NCI-H1694 treated with DMSO at 0.1 percent for 48 hours (cell line): ENCODE measurements at regions not wholly inside any gene's neighbourhood (a gene's known extent, or its start where the extent isn't known, plus 50 kb on each side); places are given as distances from the start of the nearest gene placed in this dataset.

Experiments used
- DNase-seq: peaks from one replicate; lab custom pipeline; 2025; lab: John Stamatoyannopoulos, UW

- DNase-seq = no peak
Observed at GRCh38 chr3:44021651-44022594, 219.8 kb upstream of the TOPAZ1 start.

- no peak for DNase-seq
Observed at GRCh38 chr3:44023961-44024593, 217.6 kb upstream of the TOPAZ1 start.

DNA sequence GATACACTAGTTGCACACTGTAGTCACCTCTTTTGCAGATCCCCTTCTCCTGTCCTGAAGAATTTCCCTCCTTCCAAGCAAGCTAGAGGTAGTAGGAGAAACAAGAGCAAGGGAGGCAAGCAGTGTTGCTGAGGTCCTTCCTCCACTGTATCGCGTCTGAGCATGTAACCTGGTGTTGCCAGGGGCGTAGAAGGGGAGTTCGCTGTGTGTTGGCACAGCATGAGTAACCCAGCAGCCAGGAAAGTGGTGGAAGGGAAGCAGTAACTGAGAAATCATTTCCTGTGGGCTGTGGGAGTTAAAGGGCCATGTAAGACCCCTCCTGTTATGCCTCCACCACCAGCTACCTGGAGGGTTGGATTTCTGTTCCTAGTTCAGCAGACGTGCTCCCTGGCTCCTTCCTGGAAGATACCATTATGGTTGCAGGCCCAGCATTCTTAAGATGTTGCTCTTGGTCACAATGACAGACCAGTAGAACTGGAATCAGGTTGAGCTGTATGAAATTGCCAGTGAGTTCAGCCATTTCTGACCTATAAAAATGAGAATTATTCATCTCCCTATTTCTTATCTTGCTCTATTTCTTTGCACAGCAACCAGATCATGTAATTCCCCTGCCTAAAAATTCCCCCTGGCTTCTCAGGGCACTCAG, 215.3 kb upstream of the TOPAZ1 start:
- no peak for DNase-seq

DNA sequence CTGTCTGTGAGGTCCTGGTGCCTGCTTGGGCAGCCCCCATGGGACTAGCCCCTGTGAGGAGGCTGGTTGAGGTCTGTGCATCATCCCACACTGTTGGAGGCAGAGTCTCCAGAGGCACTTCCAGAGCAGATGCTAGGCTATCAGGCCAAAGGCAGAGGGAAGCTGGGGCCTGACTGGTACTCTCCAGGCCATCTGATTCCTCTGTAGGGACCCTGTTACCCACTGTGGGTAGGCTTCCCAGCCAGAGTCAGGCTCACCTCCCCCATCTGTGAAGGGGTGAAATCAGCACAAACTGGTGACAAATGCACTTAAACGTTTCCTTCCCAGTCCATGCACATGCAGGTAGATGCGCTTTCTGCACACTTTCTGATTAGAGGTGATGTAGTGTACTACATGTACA, 212.6 kb upstream of the TOPAZ1 start:
- DNase-seq = no peak

DNA sequence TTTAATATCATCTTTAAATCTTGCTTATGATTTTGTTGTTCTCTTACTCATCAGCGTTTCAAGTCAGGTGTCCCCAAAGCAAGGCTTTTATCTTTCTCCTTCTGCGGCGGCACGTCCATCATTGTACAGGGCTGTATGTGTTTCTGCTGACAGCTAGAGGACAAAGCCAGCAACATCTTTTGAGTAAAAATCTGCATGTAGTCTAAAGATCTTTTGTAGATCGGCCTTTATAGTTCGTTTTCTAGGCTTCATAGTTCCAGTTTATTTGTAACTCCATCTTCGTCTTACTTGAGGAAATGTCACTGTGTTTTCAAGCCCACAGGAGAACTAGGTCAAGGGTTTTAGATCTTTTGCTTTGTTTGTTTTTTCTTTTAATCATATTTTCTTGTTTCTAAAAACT, 211.4 kb upstream of the TOPAZ1 start:
- DNase-seq = no peak

GRCh38 chr3:44030687-44031305, 210.9 kb upstream of the TOPAZ1 start:
- DNase-seq = no peak

DNA sequence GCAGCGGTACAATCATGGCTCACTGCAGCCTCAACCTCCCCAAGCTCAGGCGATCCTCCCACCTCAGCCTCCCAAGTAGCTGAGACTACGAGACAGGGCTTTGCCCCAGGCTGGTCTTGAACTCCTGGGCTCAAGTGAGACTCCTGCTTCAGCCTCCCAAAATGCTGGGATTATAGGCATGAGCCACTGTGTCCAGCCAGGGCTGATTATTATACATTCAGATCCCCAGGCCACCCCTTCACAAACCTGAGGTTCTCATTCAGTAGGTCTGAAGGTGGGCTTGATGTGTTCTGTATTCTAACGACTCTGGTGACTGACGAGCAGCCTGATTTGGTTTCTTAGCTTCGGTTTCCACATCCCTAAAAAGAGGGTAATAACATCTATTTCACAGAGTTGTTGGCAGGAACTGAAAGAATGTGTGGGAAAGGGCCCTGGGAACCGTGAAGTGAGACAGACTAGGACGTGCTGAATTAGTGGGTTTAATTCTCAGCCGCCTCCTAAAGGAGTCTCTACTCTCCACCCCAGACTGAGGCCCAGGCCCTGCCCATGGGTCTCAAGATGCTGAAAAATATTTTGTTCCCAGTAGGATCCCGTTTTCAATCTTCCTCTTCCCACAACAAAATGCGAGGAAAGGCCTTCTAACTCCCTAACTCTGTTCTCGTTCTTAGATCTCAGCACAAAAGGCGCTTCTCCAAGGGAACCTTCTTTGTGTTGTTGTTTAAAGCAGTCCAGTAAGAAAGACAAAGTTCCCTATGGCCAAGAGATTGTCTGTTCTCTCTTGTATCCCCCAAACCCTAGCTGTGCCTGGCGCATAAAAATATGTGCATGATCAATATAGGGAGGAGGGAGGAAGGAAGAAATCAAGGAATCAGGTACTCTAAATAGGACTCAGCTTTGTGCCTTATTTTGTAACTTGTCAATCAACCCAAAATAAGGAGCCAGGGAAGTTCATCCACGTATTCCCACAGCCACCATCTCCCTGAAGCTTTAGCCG, 210.0 kb upstream of the TOPAZ1 start:
- DNase-seq = no peak

DNA sequence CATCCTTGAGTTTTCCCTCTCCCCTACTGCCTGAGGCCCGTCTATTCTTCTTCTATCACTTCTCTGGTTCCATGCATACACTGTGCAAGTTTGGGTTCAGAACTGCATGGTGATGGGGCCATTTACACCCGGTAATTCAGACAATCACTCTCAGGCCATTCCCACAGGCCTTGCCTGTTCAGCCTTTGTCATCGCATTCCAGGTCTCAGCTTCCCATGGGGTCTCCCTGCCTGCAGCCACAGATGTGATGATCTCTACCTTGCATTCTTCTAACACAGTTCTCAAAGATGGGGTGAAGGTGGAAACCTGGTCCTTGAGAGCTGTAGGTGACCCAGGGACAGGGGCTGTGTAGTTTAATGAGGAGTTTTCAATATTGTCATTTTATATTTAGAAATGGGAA, 209.2 kb upstream of the TOPAZ1 start:
- no peak for DNase-seq

DNA sequence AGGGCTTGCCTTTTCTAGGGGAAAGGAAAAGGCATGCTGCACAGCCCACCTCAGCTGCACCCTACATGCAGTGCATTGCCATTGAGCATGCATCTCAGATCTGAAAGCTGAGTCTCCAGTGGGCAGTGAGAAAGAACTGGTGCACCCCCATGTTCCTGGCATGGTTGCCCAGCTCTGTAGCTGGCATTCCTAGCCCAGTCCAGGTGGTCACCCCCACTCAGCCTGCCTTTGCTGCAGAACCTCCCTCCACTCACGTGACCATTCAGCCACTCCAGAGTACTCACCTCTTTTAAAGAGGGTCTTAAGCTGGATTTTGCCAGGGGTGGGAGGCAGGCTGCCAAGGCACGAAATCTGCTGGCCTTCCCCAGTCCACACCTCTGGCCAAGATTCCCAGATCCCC, 208.6 kb upstream of the TOPAZ1 start:
- DNase-seq = no peak

DNA sequence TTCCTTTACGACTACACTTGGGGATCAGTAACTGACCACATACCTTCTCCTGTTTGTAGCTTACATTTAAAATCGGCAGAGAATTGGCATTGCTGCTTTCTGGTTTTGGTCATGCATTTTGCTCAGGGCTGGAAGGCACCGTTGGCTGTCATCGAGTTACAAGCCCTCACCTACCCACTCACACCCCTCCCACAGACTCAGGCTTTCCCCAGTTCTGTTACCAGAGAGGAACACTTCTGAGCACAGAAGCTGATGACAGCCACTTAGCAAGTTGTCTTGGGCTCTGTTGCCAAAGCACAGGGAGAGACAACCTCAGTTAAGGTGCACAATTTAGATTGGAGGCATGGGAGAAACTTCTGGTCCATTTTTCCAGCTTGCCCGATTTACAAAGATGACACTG, 204.8 kb upstream of the TOPAZ1 start:
- no peak for DNase-seq

- DNase-seq = no peak
Observed at GRCh38 chr3:44039006-44039405, 202.7 kb upstream of the TOPAZ1 start.

GRCh38 chr3:44041726-44042125, 200.0 kb upstream of the TOPAZ1 start:
- no peak for DNase-seq

DNA sequence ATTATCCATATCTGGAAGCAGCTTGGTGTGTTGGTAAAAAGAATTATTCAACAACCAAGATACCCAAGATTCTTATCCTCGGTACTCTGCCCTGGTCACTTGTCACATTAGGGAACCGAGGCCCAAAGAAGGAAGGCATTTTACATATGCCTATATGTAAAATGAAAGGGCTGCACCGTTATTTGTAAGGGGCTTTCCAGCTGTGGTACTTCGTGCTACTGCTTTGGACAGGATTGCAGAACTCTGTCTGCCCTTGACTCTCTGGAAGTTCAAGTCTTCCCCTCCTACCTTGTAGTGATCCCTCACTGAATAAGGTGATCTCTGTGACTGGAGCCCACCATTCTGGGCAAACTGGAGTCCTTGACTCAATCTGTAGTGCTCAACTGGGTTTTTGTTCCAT, 198.9 kb upstream of the TOPAZ1 start:
- no peak for DNase-seq

DNA sequence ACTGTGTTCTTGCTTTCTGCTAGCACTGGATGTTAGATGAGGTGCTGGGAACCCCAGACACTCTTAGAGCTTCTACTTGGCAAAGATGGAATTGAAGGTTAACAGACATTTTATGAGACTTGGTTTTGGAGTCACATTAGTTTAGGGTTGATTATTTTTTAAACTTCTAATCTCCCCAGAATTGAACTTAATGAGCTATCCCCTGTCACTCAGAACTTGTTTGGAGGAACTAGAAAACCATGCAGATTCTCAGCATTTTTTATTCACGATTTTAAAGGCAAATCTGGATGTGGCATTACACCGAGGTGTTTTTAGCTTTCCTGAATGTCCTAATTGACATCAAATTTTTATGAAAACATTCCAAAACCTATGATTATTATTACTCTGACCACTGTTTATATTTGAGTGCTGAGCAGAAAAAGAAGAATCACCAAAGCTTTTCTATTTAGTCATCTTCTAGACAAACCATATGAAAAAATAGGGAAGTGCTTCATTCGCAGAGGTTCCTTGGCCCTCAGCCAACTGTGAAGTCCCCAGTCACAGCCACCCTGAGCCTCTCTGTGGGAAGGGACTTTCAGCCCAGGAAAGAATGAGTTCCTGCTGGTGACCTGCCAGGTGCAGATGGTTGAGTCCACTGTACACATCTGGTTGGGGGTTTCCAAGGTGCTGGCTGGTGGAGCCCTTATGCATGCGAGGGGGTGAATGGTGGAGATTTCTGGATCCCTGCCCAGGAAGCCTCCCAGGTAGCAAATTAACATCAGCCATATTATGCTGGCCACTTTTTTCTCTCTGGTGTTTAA, 196.0 kb upstream of the TOPAZ1 start:
- DNase-seq = no peak

- DNase-seq = no peak
Observed at GRCh38 chr3:44047796-44048195, 193.9 kb upstream of the TOPAZ1 start.

DNA sequence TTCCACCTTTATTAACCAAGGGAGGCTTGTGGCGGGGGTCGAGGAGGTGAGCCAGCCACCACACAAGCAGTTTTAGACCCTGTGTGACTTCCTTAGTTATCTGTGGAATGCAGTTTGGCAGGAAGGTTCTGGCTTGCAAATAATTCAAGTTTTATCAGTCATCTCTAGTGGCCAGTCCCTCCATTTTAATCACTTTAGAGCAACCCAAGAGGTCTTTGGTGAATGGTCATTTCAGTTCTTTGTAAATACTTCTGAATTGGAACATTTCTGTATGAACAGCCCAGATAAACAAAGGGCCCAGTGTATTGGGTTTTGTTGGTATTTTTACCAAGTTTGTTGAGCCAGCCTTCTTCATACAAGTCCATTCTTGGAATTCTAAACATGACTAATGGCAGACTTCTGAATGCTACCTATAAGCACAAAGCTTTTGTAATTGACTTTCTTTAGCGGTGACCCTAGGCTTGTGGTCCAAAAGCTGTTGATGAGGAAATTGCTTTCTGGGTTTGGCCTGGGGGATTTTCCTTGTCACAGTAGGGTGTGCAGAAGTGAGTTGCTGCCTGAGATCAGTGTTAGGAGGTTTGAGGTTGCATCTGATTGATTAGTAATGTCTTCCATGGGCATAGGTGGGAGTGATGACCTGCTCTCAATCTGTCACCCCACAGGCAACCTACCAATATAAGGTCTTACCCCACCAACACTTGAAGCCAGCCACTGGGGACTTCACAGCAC, 193.3 kb upstream of the TOPAZ1 start:
- no peak for DNase-seq

DNA sequence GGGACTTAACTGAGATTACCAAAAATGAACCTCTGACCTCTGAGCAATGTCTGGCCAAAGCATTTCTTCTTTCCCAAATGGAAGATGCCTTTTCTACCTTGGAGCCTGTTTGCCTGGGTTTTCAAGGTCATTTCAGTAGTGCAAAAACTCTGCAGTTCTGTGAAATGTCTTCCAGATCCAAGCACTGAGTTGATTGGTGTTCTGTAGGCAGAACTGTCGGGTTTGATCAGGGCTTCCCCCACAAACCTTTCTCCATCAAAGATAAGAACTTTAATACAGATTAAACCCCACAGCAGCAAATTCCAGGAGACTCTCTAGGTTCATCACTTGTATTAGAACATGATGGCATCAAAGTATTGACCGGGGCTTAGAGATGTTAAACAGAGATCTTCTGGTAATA, 192.7 kb upstream of the TOPAZ1 start:
- DNase-seq = no peak

- no peak for DNase-seq
Observed at GRCh38 chr3:44050101-44050500, 191.6 kb upstream of the TOPAZ1 start.

- DNase-seq = no peak
Observed at GRCh38 chr3:44050867-44051266, 190.8 kb upstream of the TOPAZ1 start.

DNA sequence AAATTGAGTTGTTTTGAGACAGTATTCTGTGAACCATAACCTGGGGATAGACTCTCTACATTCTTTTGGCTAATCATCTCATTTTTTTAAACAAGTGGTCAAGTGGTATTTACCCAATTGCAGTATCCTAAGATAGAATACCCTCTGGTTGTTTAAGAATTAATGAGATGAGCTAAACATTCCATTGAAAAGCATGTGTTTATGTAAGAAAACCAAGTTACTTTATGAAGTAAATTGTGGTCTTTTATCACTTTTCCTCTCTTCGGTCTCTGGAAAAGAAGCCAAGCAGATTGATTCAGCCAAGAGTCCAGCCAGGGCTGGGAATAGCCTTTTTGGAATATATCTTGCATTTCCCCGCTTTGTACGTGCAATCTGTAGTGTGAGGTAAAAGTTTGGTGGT, 185.7 kb upstream of the TOPAZ1 start:
- DNase-seq = no peak
